AG10803 (cell line): ENCODE measurements at regions not wholly inside any gene's neighbourhood (a gene's known extent, or its start where the extent isn't known, plus 50 kb on each side); places are given as distances from the start of the nearest gene placed in this dataset.

ENCODE experiments used
- DNase-seq: peaks from one replicate; pipeline ENCODE4 v3.0.0; 2010; ENCODE audit warnings: low read depth
- H3K4me3 ChIP-seq: 2 replicates; pipeline ENCODE4 v1.5.1; 2011; ENCODE audit warnings: mild to moderate bottlenecking, low read length, control low read depth
- CTCF ChIP-seq: conservative IDR thresholded peaks from 2 replicates; pipeline ENCODE4 v1.5.1; 2011; ENCODE audit warnings: mild to moderate bottlenecking, low read length, control low read depth, inconsistent platforms

GRCh38 chr21:41080485-41081121, 87.4 kb upstream of the BACE2 start:
- H3K4me3 ChIP-seq, result no peak overlapping the region
- DNase-seq, result no peak
- TF ChIP-seq CTCF, result no peak

GRCh38 chr21:41086569-41086968, 81.4 kb upstream of the BACE2 start:
- DNase-seq, result no peak
- no peak for TF ChIP-seq CTCF
- H3K4me3 ChIP-seq, result no peak overlapping the region

- TF ChIP-seq CTCF, result no peak
- H3K4me3 ChIP-seq, result no peak overlapping the region
- no peak for DNase-seq
Measured at GRCh38 chr21:41090981-41091380, 77.0 kb upstream of the BACE2 start.

- TF ChIP-seq CTCF, result no peak
Measured at GRCh38 chr21:41091616-41092015, 76.3 kb upstream of the BACE2 start.

GRCh38 chr21:41092312-41092711, 75.6 kb upstream of the BACE2 start:
- no peak for TF ChIP-seq CTCF
- H3K4me3 ChIP-seq, result no peak overlapping the region
- no peak for DNase-seq

More at GRCh38 chr21:41091616-41092015, 76.3 kb upstream of the BACE2 start:
- H3K4me3 ChIP-seq, result no peak overlapping the region
- DNase-seq, result no peak

GRCh38 chr21:41095983-41096382, 72.0 kb upstream of the BACE2 start:
- no peak overlapping the region for H3K4me3 ChIP-seq
- DNase-seq, result no peak
- no peak for TF ChIP-seq CTCF

- no peak for TF ChIP-seq CTCF
- H3K4me3 ChIP-seq, result no peak overlapping the region
- no peak for DNase-seq
Measured at GRCh38 chr21:41098076-41098475, 69.9 kb upstream of the BACE2 start.
